GM18499 (cell line): ENCODE measurements at regions not wholly inside any gene's neighbourhood (a gene's known extent, or its start where the extent isn't known, plus 50 kb on each side); places are given as distances from the start of the nearest gene placed in this dataset.
"Not testable (repeated sequence)": the region's sequence is repeated elsewhere in the genome, so short reads cannot be mapped to it uniquely, and the experiment has no call there.

ENCODE experiments used
- ATAC-seq: cut with Tn5 transposase; IDR thresholded peaks from one replicate; pipeline ENCODE4 v1.9.1; 2021; ENCODE audit warnings: moderate number of reproducible peaks; ENCODE audit not compliant: insufficient read depth, unreplicated experiment

DNA sequence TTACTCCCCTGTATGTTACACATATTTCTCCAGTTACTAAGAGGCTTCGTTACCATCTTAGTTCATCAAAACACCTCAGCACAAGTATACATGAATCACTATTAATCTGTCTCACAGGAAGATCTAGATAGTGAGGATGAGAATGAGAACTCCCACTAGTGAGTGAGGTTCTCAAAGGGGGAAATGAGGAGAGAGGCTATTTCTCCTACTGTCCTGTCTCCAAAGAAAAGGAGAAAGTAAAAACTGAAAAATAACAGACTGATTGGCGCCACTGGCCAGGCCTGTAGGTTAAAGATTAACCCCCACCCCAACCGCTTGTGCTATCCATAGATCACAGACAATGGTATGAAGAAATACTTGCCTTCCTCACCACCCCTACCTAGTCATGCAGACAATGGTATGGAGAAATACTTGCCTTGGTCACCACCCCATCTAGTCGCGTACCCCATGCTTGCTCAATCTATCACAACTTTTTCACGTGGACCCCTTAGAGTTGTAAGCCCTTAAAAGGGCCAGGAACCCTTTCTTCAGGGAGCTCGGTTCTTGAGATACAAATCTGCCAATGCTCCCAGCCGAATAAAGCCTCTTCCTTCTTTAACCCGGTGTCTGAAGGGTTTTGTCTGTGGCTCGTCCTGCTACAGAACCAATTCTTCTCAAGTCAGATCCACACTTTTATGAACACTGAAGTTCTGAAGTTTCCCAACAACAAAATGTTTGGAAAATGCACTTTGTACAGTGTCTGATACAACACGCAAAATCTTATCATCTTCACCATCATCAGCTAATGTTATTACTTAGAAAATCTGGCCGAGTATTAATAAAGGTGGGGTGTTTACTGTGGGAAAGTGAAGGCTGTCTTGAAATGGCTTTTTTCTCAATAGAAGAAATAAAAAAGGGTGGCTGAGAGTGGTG is 598.1 kb downstream of the UQCRFS1 start:
- no peak for ATAC-seq

DNA sequence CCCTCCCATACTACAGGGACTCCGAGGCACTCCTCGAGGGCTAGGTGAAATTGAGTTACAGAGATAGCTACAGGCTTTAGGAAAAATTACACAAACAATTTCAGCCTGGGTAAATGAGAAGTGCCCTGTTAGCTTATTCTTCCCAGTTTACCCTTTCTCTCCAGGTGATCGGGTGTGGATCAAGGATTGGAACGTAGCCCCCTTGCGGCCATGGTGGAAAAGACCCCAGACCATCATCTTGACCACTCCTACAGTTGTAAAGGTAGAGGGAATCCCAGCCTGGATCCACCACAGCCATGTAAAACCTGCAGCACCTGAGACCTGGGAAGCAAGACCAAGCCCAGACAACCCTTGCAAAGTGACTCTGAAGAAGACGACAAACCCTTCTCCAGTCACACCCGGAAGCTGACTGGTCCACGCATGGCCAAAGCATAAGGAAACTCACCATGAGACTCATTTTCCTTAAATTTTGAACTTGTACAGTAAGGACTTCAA is 600.6 kb downstream of the UQCRFS1 start:
- no peak for ATAC-seq

GRCh38 chr19:28611227-28611914 is 601.6 kb downstream of the UQCRFS1 start:
- ATAC-seq: not testable (repeated sequence)

DNA sequence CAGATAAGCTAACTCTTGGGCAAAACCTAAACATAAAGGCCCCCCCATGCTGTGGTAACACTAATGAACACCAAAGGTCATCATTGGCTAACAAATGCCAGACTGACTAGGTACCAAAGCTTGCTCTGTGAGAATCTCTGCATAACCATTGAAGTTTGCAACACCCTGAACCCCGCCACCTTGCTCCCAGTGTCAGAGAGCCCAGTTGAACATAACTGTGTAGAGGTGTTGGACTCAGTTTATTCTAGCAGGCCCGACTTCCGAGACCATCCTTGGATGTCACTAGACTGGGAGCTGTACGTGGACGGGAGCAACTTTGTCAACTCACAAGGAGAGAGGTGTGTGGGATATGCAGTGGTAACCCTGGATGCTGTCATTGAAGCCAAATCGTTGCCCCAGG is 602.2 kb downstream of the UQCRFS1 start:
- ATAC-seq: no peak

- no peak for ATAC-seq
These were observed 603.0 kb downstream of the UQCRFS1 start for GRCh38 chr19:28609944-28610343.

GRCh38 chr19:28609091-28609755 is 603.7 kb downstream of the UQCRFS1 start:
- no peak for ATAC-seq

DNA sequence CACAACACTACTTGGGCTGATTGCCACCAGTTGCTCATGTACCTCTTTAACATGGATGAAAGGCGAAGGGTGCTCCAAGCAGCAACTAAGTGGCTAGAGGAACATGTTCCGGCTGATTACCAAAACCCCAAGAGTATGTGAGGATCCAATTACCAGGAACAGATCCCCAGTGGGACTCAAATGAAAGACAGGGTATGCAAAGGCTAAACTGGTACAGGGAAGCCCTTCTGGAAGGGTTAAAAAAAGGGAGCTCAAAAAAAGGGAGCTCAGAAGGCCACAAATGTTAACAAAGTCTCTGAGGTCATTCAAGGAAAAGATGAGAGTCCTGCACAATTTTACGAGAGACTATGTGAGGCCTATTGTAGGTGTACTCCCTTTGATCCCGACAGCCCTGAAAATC is 604.7 kb downstream of the UQCRFS1 start:
- ATAC-seq: no peak

- no peak for ATAC-seq
These were observed 605.8 kb downstream of the UQCRFS1 start for GRCh38 chr19:28607066-28607583.

- ATAC-seq: no peak
These were observed 606.5 kb downstream of the UQCRFS1 start for GRCh38 chr19:28606269-28607032.

GRCh38 chr19:28605501-28606268 is 607.3 kb downstream of the UQCRFS1 start:
- ATAC-seq: no peak

GRCh38 chr19:28603453-28603852 is 609.5 kb downstream of the UQCRFS1 start:
- no peak for ATAC-seq

- no peak for ATAC-seq
These were observed 610.2 kb downstream of the UQCRFS1 start for GRCh38 chr19:28602675-28603298.

- no peak for ATAC-seq
These were observed 611.1 kb downstream of the UQCRFS1 start for GRCh38 chr19:28601723-28602440.

GRCh38 chr19:28598861-28599260 is 614.1 kb downstream of the UQCRFS1 start:
- ATAC-seq: no peak

DNA sequence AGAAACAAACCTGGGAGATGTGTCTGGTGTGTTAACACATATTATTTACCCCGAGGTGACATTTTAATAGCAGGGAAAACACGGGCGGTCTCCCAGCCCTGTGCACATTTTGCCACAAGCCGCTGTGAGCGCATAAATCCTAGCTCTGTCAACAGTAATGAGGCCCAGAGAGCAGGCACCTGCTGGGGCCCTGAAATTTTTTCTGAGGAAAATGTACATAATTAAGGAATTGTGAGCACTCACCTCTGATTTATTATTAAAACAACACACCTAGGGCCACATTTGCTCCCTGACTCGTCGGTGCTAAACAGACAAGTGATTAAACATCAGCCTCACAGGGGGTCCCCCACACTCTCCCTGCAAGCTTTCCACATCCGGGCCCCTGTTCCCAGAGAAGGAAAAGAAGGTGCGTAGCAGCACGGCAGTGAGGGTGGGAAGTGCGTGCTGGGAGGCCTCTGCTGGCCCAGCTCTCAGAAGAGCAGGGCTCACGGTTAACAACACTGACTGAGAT is 616.3 kb downstream of the UQCRFS1 start:
- no peak for ATAC-seq

GRCh38 chr19:28595722-28596480 is 617.0 kb downstream of the UQCRFS1 start:
- ATAC-seq: no peak

GRCh38 chr19:28594737-28595136 is 618.2 kb downstream of the UQCRFS1 start:
- no peak for ATAC-seq
